Activated CD8-positive, alpha-beta T cell treated with anti-CD3 and anti-CD28 coated beads for 36 hours (primary cell): ENCODE measurements at regions not wholly inside any gene's neighbourhood (a gene's known extent, or its start where the extent isn't known, plus 50 kb on each side); places are given as distances from the start of the nearest gene placed in this dataset.

ENCODE experiments used
- ATAC-seq: fragments of 200-7000 bp; cut with Tn5 transposase; one replicate; pipeline ENCODE4 v1.10.0; 2021; ENCODE audit warnings: mild to moderate bottlenecking, moderate library complexity
- CTCF ChIA-PET: fragments of 350-600 bp; sonication (Branson Sonifier 250); formaldehyde crosslinking; loops from one replicate; lab custom pipeline; 2021; ENCODE audit warnings: antibody characterized with exemption; lab: Charles Lee
- POLR2A ChIA-PET: fragments of 350-600 bp; sonication (Branson Sonifier 250); formaldehyde crosslinking; loops from one replicate; lab custom pipeline; 2021; ENCODE audit warnings: antibody characterized with exemption; lab: Charles Lee
- DNase-seq: peaks from one replicate; pipeline ENCODE4 v3.0.0-alpha.2; 2020
- H3K27ac Mint-ChIP-seq: one replicate; pipeline ENCODE4 v1.8.0; 2021; ENCODE audit warnings: mild to moderate bottlenecking, mixed read lengths
- H3K27me3 Mint-ChIP-seq: one replicate; pipeline ENCODE4 v1.8.0; 2021; ENCODE audit warnings: mixed read lengths
- H3K36me3 Mint-ChIP-seq: one replicate; pipeline ENCODE4 v1.8.0; 2021; ENCODE audit warnings: low read depth, mixed read lengths
- H3K4me1 Mint-ChIP-seq: one replicate; pipeline ENCODE4 v1.8.0; 2021; ENCODE audit warnings: low read depth, mixed read lengths
- H3K4me3 Mint-ChIP-seq: one replicate; pipeline ENCODE4 v1.8.0; 2021; ENCODE audit warnings: mild to moderate bottlenecking, moderate library complexity, mixed read lengths
- H3K9me3 Mint-ChIP-seq: one replicate; pipeline ENCODE4 v1.8.0; 2021; ENCODE audit warnings: mixed read lengths
- intact Hi-C: fragments of 100-400 bp; cut with micrococcal nuclease; formaldehyde crosslinking; loops from one replicate; pipeline ENCODE4 v1.10.0; 2022
- TF ChIP-seq, protein P1 (sequence below): fragments of 200-600 bp; IDR thresholded peaks from one replicate; pipeline ENCODE4 v1.8.0; 2022; ENCODE audit warnings: antibody characterized with exemption, mild to moderate bottlenecking

DNA sequence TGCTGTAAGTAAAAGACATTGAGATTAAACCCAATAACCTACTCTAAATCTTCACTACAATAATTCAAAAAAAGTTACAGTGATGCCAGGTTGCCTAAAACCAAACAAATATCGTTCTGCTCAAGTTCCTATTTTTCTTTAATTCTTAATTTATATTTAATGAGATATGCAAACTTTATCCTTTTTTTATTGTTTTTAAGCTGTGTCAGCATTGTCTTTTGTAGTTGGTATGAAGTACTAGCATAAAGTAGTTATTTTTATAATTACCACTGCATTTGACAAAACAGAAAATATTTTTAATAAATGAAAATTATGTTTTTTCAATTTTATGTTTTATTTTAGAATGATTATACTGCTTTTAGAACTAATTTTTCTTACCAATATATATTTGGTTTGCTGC, 1431.1 kb upstream of the PCDH7 start:
- Mint-ChIP-seq H3K4me3 (no peak overlapping the region), H3K27ac (no peak overlapping the region), H3K4me1 (no peaks in the 10 kb centered on the region), H3K36me3 (no peaks in the 10 kb centered on the region), H3K27me3 (no peaks in the 10 kb centered on the region), H3K9me3 (peaks cover 11% of the 10 kb centered on the region)
- DNase-seq (no peak), ATAC-seq (no peak)
- POLR2A ChIA-PET, result no interaction called here
- CTCF ChIA-PET, result no interaction called here
- TF ChIP-seq, protein P1, sequence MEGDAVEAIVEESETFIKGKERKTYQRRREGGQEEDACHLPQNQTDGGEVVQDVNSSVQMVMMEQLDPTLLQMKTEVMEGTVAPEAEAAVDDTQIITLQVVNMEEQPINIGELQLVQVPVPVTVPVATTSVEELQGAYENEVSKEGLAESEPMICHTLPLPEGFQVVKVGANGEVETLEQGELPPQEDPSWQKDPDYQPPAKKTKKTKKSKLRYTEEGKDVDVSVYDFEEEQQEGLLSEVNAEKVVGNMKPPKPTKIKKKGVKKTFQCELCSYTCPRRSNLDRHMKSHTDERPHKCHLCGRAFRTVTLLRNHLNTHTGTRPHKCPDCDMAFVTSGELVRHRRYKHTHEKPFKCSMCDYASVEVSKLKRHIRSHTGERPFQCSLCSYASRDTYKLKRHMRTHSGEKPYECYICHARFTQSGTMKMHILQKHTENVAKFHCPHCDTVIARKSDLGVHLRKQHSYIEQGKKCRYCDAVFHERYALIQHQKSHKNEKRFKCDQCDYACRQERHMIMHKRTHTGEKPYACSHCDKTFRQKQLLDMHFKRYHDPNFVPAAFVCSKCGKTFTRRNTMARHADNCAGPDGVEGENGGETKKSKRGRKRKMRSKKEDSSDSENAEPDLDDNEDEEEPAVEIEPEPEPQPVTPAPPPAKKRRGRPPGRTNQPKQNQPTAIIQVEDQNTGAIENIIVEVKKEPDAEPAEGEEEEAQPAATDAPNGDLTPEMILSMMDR, result no peak
- intact Hi-C loops, result no loop called here

DNA sequence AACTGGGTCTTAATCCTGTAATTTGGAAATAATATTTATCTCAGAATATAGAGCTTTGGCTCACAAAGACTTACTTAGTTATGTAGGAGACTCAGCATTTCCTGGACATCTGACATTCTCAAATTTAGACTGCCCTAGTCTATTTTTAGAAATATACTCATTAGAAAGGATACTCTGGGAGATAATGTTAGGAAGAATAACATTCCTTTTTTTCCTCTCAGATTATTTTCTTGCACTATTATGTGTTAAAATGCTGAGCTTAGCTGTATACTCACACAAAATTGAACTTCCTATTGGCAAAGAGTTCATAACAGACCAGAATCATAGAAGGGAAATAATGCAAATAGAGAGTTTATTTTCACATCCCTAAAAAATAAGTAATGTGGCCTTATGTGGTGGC, 1424.9 kb upstream of the PCDH7 start:
- no peak for DNase-seq
- CTCF ChIA-PET, result no interaction called here
- Mint-ChIP-seq H3K4me1 (no peaks in the 10 kb centered on the region), H3K27ac (no peak overlapping the region), H3K9me3 (peaks cover 4% of the 10 kb centered on the region), H3K4me3 (no peak overlapping the region), H3K36me3 (no peaks in the 10 kb centered on the region), H3K27me3 (no peaks in the 10 kb centered on the region)
- ATAC-seq, result no peak
- TF ChIP-seq, protein P1, result no peak
- POLR2A ChIA-PET, result no interaction called here
- intact Hi-C loops, result no loop called here

DNA sequence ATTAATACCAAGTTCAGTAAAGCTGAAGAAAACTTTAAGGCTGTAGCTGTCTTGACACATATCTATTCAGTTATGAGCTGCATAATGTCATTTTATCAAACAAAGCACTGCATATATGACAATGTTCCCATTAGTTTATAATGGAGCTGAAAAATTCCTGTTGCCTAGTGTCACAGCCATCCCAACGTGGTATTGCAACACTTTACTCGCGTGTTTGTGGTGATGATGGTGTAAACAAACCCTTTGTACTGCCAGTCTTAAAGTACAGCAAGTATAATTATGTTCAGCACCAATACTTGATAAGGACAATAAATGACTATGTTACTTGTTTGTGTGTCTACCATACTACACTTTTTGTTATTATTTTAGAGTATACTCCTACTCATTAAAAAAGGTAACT, 1415.6 kb upstream of the PCDH7 start:
- ATAC-seq, result no peak
- no peaks in the 10 kb centered on the region for H3K4me1 Mint-ChIP-seq
- CTCF ChIA-PET, result no interaction called here

DNA sequence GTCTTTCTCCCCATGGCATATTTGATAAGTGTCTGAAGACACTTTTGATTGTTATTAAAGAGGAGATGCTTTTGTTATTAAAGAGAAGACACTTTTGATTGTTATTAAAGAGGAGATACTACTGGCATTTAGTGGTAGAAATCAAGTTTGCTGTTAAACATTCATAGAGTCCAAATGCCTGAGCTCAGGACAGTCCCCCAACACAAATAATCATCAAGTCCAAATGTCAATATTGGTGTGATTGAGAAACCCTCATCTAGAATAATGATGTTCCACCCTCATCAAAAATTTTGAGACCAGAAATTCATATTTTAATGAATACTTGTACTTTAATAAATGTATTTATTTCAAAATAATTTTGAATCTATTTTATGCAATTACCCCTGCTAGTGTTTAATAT, 1412.9 kb upstream of the PCDH7 start:
- Mint-ChIP-seq H3K27ac (no peak overlapping the region), H3K9me3 (peaks cover 15% of the 10 kb centered on the region)

More for the DNA sequence above, 1415.6 kb upstream of the PCDH7 start:
- Mint-ChIP-seq H3K27me3 (no peaks in the 10 kb centered on the region), H3K4me3 (no peak overlapping the region), H3K27ac (no peak overlapping the region), H3K9me3 (peaks cover 14% of the 10 kb centered on the region), H3K36me3 (no peaks in the 10 kb centered on the region)
- POLR2A ChIA-PET, result no interaction called here
- DNase-seq, result no peak
- TF ChIP-seq, protein P1, result no peak
- intact Hi-C loops, result no loop called here

DNA sequence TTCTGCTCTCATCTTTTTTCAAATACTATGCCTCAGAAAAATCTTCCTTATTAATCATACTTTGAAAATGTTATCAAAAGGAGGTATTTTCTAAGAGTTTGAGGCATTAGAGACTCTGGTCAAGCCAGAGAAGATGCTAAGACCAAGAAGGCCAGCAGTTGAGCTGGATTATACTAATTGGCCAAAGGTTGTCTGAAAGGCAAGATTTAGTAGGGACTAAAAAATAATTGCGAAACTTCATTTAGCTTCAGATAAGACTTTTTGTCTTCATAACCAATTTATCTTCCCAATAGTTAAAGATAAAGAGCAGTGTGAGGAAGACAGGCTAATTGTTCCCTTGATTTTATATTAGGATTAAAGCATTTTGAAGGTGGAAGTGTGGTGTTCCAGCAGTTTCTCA, 1412.4 kb upstream of the PCDH7 start:
- ChIA-PET CTCF (no interaction called here), POLR2A (no interaction called here)
- intact Hi-C loops, result no loop called here
- no peaks in the 10 kb centered on the region for H3K4me1 Mint-ChIP-seq
- no peak for ATAC-seq
- TF ChIP-seq, protein P1, result no peak
- H3K36me3 Mint-ChIP-seq, result no peaks in the 10 kb centered on the region
- H3K9me3 Mint-ChIP-seq, result peaks cover 15% of the 10 kb centered on the region
- DNase-seq, result no peak
- no peak overlapping the region for H3K4me3 Mint-ChIP-seq
- H3K27me3 Mint-ChIP-seq, result no peaks in the 10 kb centered on the region
- H3K27ac Mint-ChIP-seq, result no peak overlapping the region

More for the DNA sequence above, 1412.9 kb upstream of the PCDH7 start:
- TF ChIP-seq, protein P1, result no peak
- Mint-ChIP-seq H3K36me3 (no peaks in the 10 kb centered on the region), H3K4me3 (no peak overlapping the region), H3K27me3 (no peaks in the 10 kb centered on the region), H3K4me1 (no peaks in the 10 kb centered on the region)
- POLR2A ChIA-PET, result no interaction called here
- DNase-seq (no peak), ATAC-seq (no peak)
- CTCF ChIA-PET, result no interaction called here
- intact Hi-C loops, result no loop called here
